Breast epithelium (tissue), 3 donors: ENCODE measurements at regions not wholly inside any gene's neighbourhood (a gene's known extent, or its start where the extent isn't known, plus 50 kb on each side); places are given as distances from the start of the nearest gene placed in this dataset.

Source experiments
- POLR2A ChIP-seq: fragments of 450-650 bp; IDR thresholded peaks from one replicate; pipeline ENCODE4 v1.6.1; 2016; ENCODE audit warnings: antibody characterized with exemption, mild to moderate bottlenecking, moderate library complexity
- TF ChIP-seq, protein P1 (sequence below), 3 donors: fragments of 450-650 bp; IDR thresholded peaks; one replicate each; pipeline ENCODE4 v1.5.1; 2016 to 2017; ENCODE audit warnings: antibody characterized with exemption in 3 of 3, mild to moderate bottlenecking in 3 of 3, moderate library complexity in 3 of 3

- no peak for TF ChIP-seq POLR2A
- TF ChIP-seq, protein P1, sequence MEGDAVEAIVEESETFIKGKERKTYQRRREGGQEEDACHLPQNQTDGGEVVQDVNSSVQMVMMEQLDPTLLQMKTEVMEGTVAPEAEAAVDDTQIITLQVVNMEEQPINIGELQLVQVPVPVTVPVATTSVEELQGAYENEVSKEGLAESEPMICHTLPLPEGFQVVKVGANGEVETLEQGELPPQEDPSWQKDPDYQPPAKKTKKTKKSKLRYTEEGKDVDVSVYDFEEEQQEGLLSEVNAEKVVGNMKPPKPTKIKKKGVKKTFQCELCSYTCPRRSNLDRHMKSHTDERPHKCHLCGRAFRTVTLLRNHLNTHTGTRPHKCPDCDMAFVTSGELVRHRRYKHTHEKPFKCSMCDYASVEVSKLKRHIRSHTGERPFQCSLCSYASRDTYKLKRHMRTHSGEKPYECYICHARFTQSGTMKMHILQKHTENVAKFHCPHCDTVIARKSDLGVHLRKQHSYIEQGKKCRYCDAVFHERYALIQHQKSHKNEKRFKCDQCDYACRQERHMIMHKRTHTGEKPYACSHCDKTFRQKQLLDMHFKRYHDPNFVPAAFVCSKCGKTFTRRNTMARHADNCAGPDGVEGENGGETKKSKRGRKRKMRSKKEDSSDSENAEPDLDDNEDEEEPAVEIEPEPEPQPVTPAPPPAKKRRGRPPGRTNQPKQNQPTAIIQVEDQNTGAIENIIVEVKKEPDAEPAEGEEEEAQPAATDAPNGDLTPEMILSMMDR (IDR thresholded peaks at IDR 0.05): no peak
These were observed 102.3 kb upstream of the F3 start for GRCh38 chr1:94643819-94644218.
